ACC112 (cell line): ENCODE measurements at regions not wholly inside any gene's neighbourhood (a gene's known extent, or its start where the extent isn't known, plus 50 kb on each side); places are given as distances from the start of the nearest gene placed in this dataset.

ENCODE experiments used
- H2AFZ ChIP-seq: fragments of 200-600 bp; sonication (generic); one replicate; pipeline ENCODE4 v1.6.0; 2017; ENCODE audit warnings: antibody characterized with exemption, low read length; ENCODE audit not compliant: unreplicated experiment
- H3K27ac ChIP-seq: fragments of 200-600 bp; sonication (generic); 2 replicates; pipeline ENCODE4 v1.5.1; 2014; ENCODE audit warnings: low read depth, mild to moderate bottlenecking, antibody characterized with exemption, low read length, moderate library complexity
- H3K27me3 ChIP-seq: fragments of 200-600 bp; sonication (generic); 2 replicates; pipeline ENCODE4 v1.6.1; 2014; ENCODE audit warnings: mild to moderate bottlenecking, antibody characterized with exemption, low read length, moderate library complexity, mixed read lengths; ENCODE audit not compliant: insufficient read depth
- H3K36me3 ChIP-seq: fragments of 200-600 bp; sonication (generic); 2 replicates; pipeline ENCODE4 v1.6.1; 2016; ENCODE audit warnings: mild to moderate bottlenecking, antibody characterized with exemption, low read length, moderate library complexity, mixed read lengths; ENCODE audit not compliant: insufficient read depth
- H3K4me1 ChIP-seq: fragments of 200-600 bp; sonication (generic); one replicate; pipeline ENCODE4 v1.6.1; 2016; ENCODE audit warnings: low read length, mixed read lengths; ENCODE audit not compliant: insufficient read depth, unreplicated experiment, control insufficient read depth
- H3K4me3 ChIP-seq: fragments of 200-600 bp; sonication (generic); 2 replicates; pipeline ENCODE4 v1.5.1; 2014; ENCODE audit warnings: mild to moderate bottlenecking, low read depth, low read length
- H3K79me2 ChIP-seq: fragments of 200-600 bp; sonication (generic); one replicate; pipeline ENCODE4 v1.6.0; 2016; ENCODE audit warnings: low read length; ENCODE audit not compliant: control insufficient read depth, unreplicated experiment, insufficient read depth

- H2AFZ ChIP-seq, result no peak overlapping the region
- no peaks in the 10 kb centered on the region for H3K4me1 ChIP-seq
- no peaks in the 10 kb centered on the region for H3K36me3 ChIP-seq
- H3K4me3 ChIP-seq, result no peak overlapping the region
- H3K79me2 ChIP-seq, result no peaks in the 10 kb centered on the region
- no peaks in the 10 kb centered on the region for H3K27me3 ChIP-seq
- no peak overlapping the region for H3K27ac ChIP-seq
Observed at GRCh38 chr4:14217401-14217800, 589.9 kb upstream of the BOD1L1 start.

- Histone ChIP-seq H3K27ac (no peak overlapping the region), H3K4me3 (no peak overlapping the region), H3K4me1 (no peaks in the 10 kb centered on the region)
Observed at GRCh38 chr4:14218641-14219040, 591.1 kb upstream of the BOD1L1 start.

GRCh38 chr4:14221176-14221575, 593.7 kb upstream of the BOD1L1 start:
- Histone ChIP-seq H3K4me3 (no peak overlapping the region), H3K4me1 (no peaks in the 10 kb centered on the region), H3K27ac (no peak overlapping the region), H2AFZ (no peak overlapping the region), H3K79me2 (no peaks in the 10 kb centered on the region), H3K27me3 (no peaks in the 10 kb centered on the region), H3K36me3 (no peaks in the 10 kb centered on the region)

More at GRCh38 chr4:14218641-14219040, 591.1 kb upstream of the BOD1L1 start:
- no peaks in the 10 kb centered on the region for H3K79me2 ChIP-seq
- H3K36me3 ChIP-seq, result no peaks in the 10 kb centered on the region
- no peaks in the 10 kb centered on the region for H3K27me3 ChIP-seq
- no peak overlapping the region for H2AFZ ChIP-seq

GRCh38 chr4:14222377-14223029, 595.0 kb upstream of the BOD1L1 start:
- Histone ChIP-seq H3K79me2 (no peaks in the 10 kb centered on the region), H3K27ac (no peak overlapping the region), H3K27me3 (no peaks in the 10 kb centered on the region), H2AFZ (no peak overlapping the region), H3K4me3 (no peak overlapping the region), H3K4me1 (no peaks in the 10 kb centered on the region), H3K36me3 (no peaks in the 10 kb centered on the region)

- H3K4me1 ChIP-seq, result no peaks in the 10 kb centered on the region
- H3K36me3 ChIP-seq, result no peaks in the 10 kb centered on the region
- H3K4me3 ChIP-seq, result no peak overlapping the region
- no peaks in the 10 kb centered on the region for H3K79me2 ChIP-seq
- no peak overlapping the region for H3K27ac ChIP-seq
- H3K27me3 ChIP-seq, result no peaks in the 10 kb centered on the region
- H2AFZ ChIP-seq, result no peak overlapping the region
Observed at GRCh38 chr4:14223461-14223860, 595.9 kb upstream of the BOD1L1 start.

- no peaks in the 10 kb centered on the region for H3K4me1 ChIP-seq
- H3K4me3 ChIP-seq, result no peak overlapping the region
- no peak overlapping the region for H3K27ac ChIP-seq
- H3K27me3 ChIP-seq, result no peaks in the 10 kb centered on the region
- H3K36me3 ChIP-seq, result no peaks in the 10 kb centered on the region
- no peak overlapping the region for H2AFZ ChIP-seq
- H3K79me2 ChIP-seq, result no peaks in the 10 kb centered on the region
Observed at GRCh38 chr4:14225688-14226207, 598.2 kb upstream of the BOD1L1 start.

GRCh38 chr4:14233126-14233525, 605.6 kb upstream of the BOD1L1 start:
- Histone ChIP-seq H2AFZ (no peak overlapping the region), H3K27me3 (no peaks in the 10 kb centered on the region), H3K27ac (no peak overlapping the region), H3K79me2 (no peaks in the 10 kb centered on the region), H3K4me3 (no peak overlapping the region), H3K36me3 (no peaks in the 10 kb centered on the region), H3K4me1 (peaks cover 5% of the 10 kb centered on the region)

GRCh38 chr4:14234307-14234706, 606.8 kb upstream of the BOD1L1 start:
- Histone ChIP-seq H3K36me3 (no peaks in the 10 kb centered on the region), H3K27ac (peak overlapping the region; percentile 21; the same call in 1 of the 2 replicates), H3K27me3 (no peaks in the 10 kb centered on the region), H3K4me1 (peaks cover 5% of the 10 kb centered on the region), H2AFZ (no peak overlapping the region), H3K4me3 (no peak overlapping the region), H3K79me2 (no peaks in the 10 kb centered on the region)

GRCh38 chr4:14236359-14236758, 608.8 kb upstream of the BOD1L1 start:
- Histone ChIP-seq H3K79me2 (no peaks in the 10 kb centered on the region), H3K27ac (no peak overlapping the region), H3K36me3 (no peaks in the 10 kb centered on the region), H3K4me1 (peaks cover 5% of the 10 kb centered on the region), H2AFZ (no peak overlapping the region), H3K27me3 (no peaks in the 10 kb centered on the region), H3K4me3 (no peak overlapping the region)

- no peaks in the 10 kb centered on the region for H3K27me3 ChIP-seq
- H3K27ac ChIP-seq, result no peak overlapping the region
- no peak overlapping the region for H3K4me3 ChIP-seq
- no peak overlapping the region for H2AFZ ChIP-seq
- no peaks in the 10 kb centered on the region for H3K36me3 ChIP-seq
- H3K79me2 ChIP-seq, result no peaks in the 10 kb centered on the region
- peaks cover 5% of the 10 kb centered on the region for H3K4me1 ChIP-seq
Observed at GRCh38 chr4:14237911-14238310, 610.4 kb upstream of the BOD1L1 start.

- no peak overlapping the region for H2AFZ ChIP-seq
Observed at GRCh38 chr4:14241574-14241973, 614.0 kb upstream of the BOD1L1 start.

More at GRCh38 chr4:14241574-14241973, 614.0 kb upstream of the BOD1L1 start:
- no peaks in the 10 kb centered on the region for H3K79me2 ChIP-seq
- no peaks in the 10 kb centered on the region for H3K36me3 ChIP-seq
- H3K4me1 ChIP-seq, result no peaks in the 10 kb centered on the region
- no peak overlapping the region for H3K27ac ChIP-seq
- H3K4me3 ChIP-seq, result no peak overlapping the region
- no peaks in the 10 kb centered on the region for H3K27me3 ChIP-seq
